Activated T-cell treated with anti-CD3 and anti-CD28 coated beads, Interleukin-2, amount 50 U/mL, for 24 hours (primary cell): ENCODE measurements at regions not wholly inside any gene's neighbourhood (a gene's known extent, or its start where the extent isn't known, plus 50 kb on each side); places are given as distances from the start of the nearest gene placed in this dataset.
"Not testable (repeated sequence)": the region's sequence is repeated elsewhere in the genome, so short reads cannot be mapped to it uniquely, and the experiment has no call there.

Source experiments
- DNase-seq: peaks from one replicate; pipeline ENCODE4 v3.0.0-alpha.2; 2020
- H3K27ac Mint-ChIP-seq: 2 replicates; pipeline ENCODE4 v1.8.0; 2020; ENCODE audit warnings: mild to moderate bottlenecking, mixed read lengths
- H3K27me3 Mint-ChIP-seq: 2 replicates; pipeline ENCODE4 v1.8.0; 2020; ENCODE audit warnings: mixed read lengths
- H3K36me3 Mint-ChIP-seq: 2 replicates; pipeline ENCODE4 v1.8.0; 2020; ENCODE audit warnings: low read depth, mixed read lengths
- H3K4me1 Mint-ChIP-seq: 2 replicates; pipeline ENCODE4 v1.8.0; 2020; ENCODE audit warnings: low read depth, mixed read lengths
- H3K4me3 Mint-ChIP-seq: 2 replicates; pipeline ENCODE4 v1.8.0; 2020; ENCODE audit warnings: mild to moderate bottlenecking, moderate library complexity, mixed read lengths
- H3K9me3 Mint-ChIP-seq: 2 replicates; pipeline ENCODE4 v1.8.0; 2020; ENCODE audit warnings: mixed read lengths

DNA sequence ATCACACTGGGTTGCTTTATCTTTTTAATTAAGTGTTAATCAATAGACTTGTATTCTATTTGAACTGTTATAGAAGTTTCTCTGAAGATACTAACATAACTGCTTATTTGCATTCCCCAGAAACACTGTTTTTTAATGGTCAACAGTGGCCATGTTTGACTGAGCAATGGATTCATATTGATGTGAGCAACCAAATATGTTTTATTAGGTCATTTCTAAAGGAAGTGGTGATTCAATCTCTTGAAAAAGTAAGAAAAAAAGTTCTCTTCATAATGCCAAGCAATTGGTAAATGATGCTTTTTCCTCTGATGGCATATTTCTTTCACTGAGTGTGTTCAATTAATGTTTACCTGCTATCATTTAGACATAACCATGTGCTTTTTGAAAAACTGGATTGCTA is 593.0 kb upstream of the CITED2 start:
- Mint-ChIP-seq H3K36me3 (no peaks in the 10 kb centered on the region), H3K27me3 (no peaks in the 10 kb centered on the region), H3K27ac (no peak overlapping the region), H3K4me1 (no peaks in the 10 kb centered on the region), H3K4me3 (no peak overlapping the region), H3K9me3 (no peaks in the 10 kb centered on the region)
- DNase-seq, result no peak

DNA sequence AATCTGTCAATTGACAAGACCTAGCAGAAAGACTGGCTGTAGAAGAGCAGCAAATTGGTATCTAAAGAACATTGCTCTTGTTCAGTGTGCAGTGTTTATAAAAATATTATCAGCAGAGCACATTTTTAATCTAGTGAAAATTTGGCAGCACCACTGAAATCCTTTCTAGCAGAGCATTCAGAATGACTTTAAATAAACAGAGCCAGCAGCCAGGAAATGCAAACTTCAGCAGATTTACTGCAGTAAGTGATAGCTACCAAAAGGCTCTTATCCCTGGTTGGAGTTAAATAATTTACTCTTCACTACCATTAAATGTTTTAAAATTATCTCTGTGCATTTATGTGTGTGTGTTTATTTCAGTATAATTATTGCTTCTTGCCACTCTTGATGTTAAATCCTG is 590.9 kb upstream of the CITED2 start:
- no peak for DNase-seq
- no peak overlapping the region for H3K4me3 Mint-ChIP-seq
- H3K27me3 Mint-ChIP-seq, result no peaks in the 10 kb centered on the region
- H3K36me3 Mint-ChIP-seq, result no peaks in the 10 kb centered on the region
- no peaks in the 10 kb centered on the region for H3K9me3 Mint-ChIP-seq
- no peak overlapping the region for H3K27ac Mint-ChIP-seq
- no peaks in the 10 kb centered on the region for H3K4me1 Mint-ChIP-seq

DNA sequence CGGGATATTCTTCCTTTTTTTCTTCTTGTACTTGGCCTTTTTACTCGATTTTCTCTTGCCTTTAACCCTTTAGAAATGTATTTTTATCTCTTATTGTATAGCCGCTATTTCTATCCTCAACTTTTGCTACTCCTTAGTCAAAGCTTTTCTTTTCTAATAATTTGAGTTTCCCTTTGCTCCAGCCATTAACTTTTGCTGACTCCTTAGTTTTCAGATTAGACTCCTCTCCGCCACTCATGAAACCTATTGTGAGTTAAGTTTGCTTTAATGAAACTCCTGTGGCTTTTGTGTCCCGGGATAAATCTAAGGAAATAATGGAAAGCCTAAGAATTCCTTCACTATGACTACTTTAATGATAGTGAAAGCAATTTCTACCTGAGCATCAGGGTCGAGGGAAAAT is 590.3 kb upstream of the CITED2 start:
- H3K4me1 Mint-ChIP-seq, result no peaks in the 10 kb centered on the region
- H3K27ac Mint-ChIP-seq, result no peak overlapping the region
- H3K4me3 Mint-ChIP-seq, result no peak overlapping the region
- H3K36me3 Mint-ChIP-seq, result no peaks in the 10 kb centered on the region
- H3K27me3 Mint-ChIP-seq, result no peaks in the 10 kb centered on the region
- H3K9me3 Mint-ChIP-seq, result no peaks in the 10 kb centered on the region
- no peak for DNase-seq

DNA sequence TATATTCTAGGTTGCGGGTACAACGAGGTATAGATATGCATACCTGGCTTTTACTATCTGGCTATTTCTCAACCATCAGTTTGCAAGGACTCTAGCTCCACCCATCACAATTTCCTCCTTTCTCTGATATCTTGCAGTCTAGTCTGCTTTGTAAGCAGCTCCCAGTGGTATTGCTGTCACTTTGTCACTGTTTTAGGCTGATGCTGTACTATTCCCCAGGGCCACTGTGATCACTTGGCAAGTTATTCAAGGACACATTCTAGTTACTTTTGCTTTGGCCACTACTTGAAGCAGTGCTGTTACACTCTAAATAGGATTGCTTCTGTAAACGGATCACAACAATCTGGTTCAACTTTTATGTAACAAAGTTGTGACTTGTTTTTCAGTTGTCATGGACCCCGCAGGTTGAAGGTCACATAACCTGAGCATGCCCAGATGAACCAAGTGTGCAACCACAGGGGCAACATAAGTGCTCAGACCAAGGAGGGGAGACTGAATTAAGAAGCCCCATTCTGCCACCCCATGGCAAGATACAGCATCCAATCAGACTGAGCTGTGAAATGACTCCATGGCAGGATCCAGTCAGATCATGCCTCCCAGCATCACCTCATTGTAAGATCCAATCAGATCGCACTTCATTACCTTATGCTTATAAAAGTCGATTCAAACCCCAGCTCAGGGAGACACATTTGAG is 588.4 kb upstream of the CITED2 start:
- Mint-ChIP-seq H3K27ac (no peak overlapping the region), H3K4me1 (no peaks in the 10 kb centered on the region), H3K4me3 (no peak overlapping the region), H3K27me3 (no peaks in the 10 kb centered on the region), H3K9me3 (no peaks in the 10 kb centered on the region), H3K36me3 (no peaks in the 10 kb centered on the region)
- DNase-seq, result no peak

DNA sequence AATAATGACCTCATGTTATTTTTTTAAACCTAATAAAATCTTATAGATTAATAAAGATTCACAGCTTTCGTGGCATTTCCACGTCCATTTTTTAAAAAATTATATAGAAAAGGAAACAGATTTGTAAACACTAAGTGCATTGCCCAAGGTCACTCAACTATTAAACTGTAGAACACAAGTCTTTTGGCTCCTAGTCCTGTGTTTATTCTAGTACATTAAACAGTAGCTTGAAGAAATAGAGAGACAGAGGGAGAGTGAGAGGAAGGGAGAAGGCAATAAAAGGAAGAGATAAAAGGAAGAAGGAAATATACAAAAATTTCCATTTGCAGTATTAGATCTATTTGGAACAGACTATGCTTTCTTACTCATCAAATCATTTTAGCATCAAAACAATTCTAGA is 586.7 kb upstream of the CITED2 start:
- Mint-ChIP-seq H3K27ac (no peak overlapping the region), H3K9me3 (no peaks in the 10 kb centered on the region), H3K36me3 (no peaks in the 10 kb centered on the region), H3K4me1 (no peaks in the 10 kb centered on the region), H3K27me3 (no peaks in the 10 kb centered on the region), H3K4me3 (no peak overlapping the region)
- no peak for DNase-seq

DNA sequence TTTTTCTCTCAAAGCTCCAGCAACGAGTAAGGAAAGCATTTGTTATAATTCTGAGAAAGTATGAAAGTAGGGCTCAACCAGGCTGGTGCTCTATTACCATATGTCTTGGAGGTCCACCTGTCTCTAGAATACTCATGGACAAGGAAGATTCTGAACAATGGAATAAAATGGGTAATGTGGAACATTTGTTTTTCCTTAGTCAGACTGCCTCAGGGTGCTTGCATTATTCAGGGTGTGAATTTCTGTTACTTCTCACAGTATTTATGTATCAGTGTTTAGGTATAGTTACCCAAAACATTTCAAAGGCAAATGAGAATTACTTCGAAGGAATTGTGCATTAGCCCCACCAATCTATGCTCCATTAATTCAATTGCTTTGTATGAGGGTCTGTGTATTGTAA is 586.2 kb upstream of the CITED2 start:
- no peaks in the 10 kb centered on the region for H3K4me1 Mint-ChIP-seq
- DNase-seq, result no peak
- peaks cover under 1% of the 10 kb centered on the region for H3K9me3 Mint-ChIP-seq
- no peak overlapping the region for H3K4me3 Mint-ChIP-seq
- no peak overlapping the region for H3K27ac Mint-ChIP-seq
- H3K36me3 Mint-ChIP-seq, result no peaks in the 10 kb centered on the region
- no peaks in the 10 kb centered on the region for H3K27me3 Mint-ChIP-seq

DNA sequence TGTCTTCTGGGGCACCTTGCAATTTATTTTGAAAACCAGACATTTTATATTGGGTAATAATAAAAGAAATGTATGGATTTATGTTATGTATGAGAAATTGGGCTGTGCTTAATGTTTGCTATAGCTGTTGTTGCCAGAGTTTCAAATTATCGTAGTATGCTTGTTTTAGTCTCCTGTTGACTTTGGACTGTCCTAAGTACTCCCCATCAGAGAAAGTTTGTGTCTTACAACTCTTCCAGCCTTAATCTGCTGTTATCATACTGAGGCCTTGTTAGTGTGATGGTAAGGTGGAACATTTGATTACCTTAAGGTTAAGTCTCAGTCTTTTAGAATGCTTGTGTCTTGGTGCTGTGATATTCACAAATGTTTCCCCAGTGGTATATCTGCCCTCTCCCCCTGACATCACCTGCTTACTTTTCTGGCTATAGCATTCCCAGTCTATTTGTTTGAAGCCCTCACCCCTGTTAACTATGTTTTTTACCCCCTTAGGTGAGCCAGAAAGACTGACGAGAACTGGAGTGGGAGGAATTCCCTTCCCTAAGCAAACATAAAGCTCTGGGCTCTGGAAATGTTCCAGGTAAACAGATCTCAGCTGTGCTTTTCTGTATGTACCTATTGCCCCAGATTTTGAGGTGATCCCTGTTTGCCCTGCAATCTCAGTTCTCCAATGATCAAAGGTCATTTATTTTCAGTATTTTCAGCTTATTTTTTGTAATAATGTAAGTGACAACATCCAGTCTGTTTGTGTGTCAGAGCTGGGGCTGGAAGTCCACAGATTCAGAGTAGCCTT is 581.1 kb upstream of the CITED2 start:
- Mint-ChIP-seq H3K27me3 (peaks cover 7% of the 10 kb centered on the region), H3K27ac (no peak overlapping the region), H3K4me3 (no peak overlapping the region), H3K36me3 (no peaks in the 10 kb centered on the region), H3K4me1 (no peaks in the 10 kb centered on the region), H3K9me3 (peaks cover 12% of the 10 kb centered on the region)
- no peak for DNase-seq

DNA sequence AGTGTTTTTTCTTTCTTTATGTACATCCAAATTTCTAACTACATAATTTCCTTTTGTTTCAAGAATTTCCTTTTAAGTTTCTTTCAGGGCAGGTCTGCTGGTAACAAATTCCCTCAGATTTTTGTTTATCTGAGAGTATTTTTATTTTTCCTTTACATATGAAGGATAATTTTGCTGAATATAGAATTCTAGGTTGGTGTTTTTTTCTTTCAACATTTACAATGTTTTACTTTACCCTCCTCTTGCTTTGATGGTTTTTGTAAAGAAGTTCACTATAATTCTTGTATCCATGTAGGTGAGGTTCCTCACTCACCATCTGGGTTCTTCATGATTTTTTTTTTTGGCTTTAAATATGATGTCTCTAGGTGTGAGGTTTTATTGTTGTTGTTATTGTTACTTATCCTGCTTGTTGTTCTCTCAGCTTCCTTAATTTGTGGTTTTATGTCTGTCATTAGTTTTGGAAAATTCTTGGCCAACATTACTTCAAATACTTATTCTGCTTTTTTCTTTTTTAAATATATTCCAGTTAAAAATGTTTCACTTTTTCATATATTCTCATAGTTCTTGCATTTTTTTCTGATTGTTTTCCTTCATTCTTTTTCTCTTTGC is 580.1 kb upstream of the CITED2 start:
- no peak for DNase-seq
- no peak overlapping the region for H3K4me3 Mint-ChIP-seq
- no peaks in the 10 kb centered on the region for H3K4me1 Mint-ChIP-seq
- no peak overlapping the region for H3K27ac Mint-ChIP-seq
- H3K9me3 Mint-ChIP-seq, result peaks cover 14% of the 10 kb centered on the region
- peaks cover 7% of the 10 kb centered on the region for H3K27me3 Mint-ChIP-seq
- no peaks in the 10 kb centered on the region for H3K36me3 Mint-ChIP-seq

DNA sequence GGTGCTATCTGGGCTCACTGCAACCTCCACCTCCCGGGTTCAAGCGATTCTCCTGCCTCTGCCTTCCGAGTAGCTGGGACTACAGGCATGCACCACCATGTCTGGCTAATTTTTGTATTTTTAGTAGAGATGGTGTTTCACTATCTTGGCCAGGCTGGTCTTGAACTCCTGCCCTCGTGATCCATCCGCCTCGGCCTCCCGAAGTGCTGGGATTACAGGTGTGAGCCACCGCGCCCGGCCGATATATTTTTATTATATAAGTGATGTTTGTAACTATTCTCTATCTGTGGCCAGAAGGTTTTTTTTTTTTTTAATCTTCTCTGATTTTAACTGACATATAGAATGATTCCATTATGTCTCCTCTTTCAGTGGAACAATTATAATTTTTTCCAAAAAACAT is 579.3 kb upstream of the CITED2 start:
- H3K4me3 Mint-ChIP-seq, DNase-seq, H3K27me3 Mint-ChIP-seq, H3K36me3 Mint-ChIP-seq, H3K27ac Mint-ChIP-seq, H3K4me1 Mint-ChIP-seq: not testable (repeated sequence)
- H3K9me3 Mint-ChIP-seq, result peaks cover 14% of the 10 kb centered on the region

DNA sequence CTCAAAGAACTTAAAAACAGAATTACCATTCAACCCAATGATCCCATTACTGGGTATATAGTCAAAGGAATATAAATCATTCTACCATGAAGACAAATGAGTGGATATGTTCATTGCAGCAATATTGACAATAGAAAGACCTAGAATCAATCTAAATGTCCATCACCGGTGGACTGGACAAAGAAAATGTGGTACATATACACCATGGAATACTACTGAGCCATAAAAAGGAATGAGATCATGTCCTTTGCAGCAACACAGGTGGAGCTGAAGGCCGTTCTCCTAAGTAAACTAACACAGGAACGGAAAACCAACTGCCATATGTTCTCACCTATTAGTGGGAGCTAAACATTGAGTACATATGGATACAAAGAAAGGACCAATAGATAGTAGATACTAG is 576.7 kb upstream of the CITED2 start:
- no peak for DNase-seq
- Mint-ChIP-seq H3K36me3 (no peaks in the 10 kb centered on the region), H3K27ac (no peak overlapping the region), H3K4me1 (no peaks in the 10 kb centered on the region), H3K27me3 (peaks cover 13% of the 10 kb centered on the region), H3K9me3 (peaks cover 14% of the 10 kb centered on the region), H3K4me3 (no peak overlapping the region)

DNA sequence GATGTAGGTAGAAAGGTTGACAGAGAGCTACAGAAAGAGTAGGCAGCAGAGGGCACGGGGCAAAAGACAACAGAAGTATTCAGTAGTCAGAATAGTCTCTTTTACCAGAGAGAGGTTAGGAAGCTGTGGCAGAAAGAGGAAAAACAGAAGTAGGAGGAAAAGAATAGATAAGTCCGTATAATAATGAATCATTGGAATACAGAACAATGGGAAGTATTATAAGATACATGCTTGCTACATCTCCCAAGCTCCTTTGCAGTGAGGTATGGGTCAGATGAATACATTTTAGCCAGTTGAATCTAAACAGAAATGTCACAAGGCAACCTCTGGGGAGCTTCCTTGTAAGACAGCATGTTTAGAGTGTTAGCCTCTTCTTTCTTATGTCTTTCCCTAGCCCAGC is 570.5 kb upstream of the CITED2 start:
- Mint-ChIP-seq H3K4me1 (peaks cover 9% of the 10 kb centered on the region), H3K27me3 (peaks cover 20% of the 10 kb centered on the region), H3K36me3 (no peaks in the 10 kb centered on the region), H3K4me3 (no peak overlapping the region), H3K27ac (no peak overlapping the region), H3K9me3 (peaks cover 2% of the 10 kb centered on the region)
- DNase-seq, result no peak

DNA sequence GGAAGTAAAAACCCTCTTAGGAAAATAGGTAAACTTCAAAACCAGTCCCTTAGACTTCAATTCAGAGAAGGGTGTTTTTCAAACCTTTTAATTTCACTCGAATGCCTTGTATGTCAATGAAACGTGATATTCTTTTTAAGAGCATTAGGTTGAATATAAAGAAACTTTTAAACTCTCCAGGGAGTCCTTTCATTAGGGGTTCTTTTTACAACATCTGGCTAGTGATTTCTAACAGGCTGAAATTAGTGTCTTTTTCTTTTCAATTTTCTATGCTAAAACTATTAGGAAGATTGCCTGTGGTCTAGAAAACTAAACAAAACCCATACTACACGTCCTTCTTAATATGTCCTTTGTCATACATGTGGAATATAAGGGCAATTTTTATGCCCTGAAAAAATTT is 569.7 kb upstream of the CITED2 start:
- Mint-ChIP-seq H3K9me3 (no peaks in the 10 kb centered on the region), H3K36me3 (no peaks in the 10 kb centered on the region), H3K27me3 (peaks cover 20% of the 10 kb centered on the region), H3K4me1 (peaks cover 9% of the 10 kb centered on the region), H3K4me3 (no peak overlapping the region), H3K27ac (no peak overlapping the region)
- DNase-seq, result no peak

DNA sequence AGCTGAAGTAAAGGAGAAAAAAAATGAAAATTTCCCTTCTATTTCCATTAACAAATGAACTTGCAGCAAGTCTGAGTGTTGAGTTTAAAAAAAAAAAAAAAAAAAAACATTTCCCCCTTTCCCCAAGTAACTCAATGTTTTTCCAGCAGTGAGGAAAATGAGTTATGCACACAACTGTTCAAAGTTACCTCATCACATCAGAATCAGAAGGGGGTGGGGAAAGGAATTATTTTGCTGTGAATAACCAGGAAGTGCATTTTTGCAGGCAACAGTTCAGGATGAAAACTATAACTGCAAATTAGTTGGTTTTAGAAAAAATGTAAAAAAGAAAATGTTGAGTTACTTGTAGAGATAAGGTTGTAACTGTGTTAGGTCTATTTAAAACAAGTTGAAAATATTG is 568.9 kb upstream of the CITED2 start:
- H3K36me3 Mint-ChIP-seq, result no peaks in the 10 kb centered on the region
- no peak overlapping the region for H3K4me3 Mint-ChIP-seq
- peaks cover 9% of the 10 kb centered on the region for H3K4me1 Mint-ChIP-seq
- H3K27me3 Mint-ChIP-seq, result peaks cover 20% of the 10 kb centered on the region
- H3K27ac Mint-ChIP-seq, result no peak overlapping the region
- DNase-seq, result no peak
- H3K9me3 Mint-ChIP-seq, result no peaks in the 10 kb centered on the region

DNA sequence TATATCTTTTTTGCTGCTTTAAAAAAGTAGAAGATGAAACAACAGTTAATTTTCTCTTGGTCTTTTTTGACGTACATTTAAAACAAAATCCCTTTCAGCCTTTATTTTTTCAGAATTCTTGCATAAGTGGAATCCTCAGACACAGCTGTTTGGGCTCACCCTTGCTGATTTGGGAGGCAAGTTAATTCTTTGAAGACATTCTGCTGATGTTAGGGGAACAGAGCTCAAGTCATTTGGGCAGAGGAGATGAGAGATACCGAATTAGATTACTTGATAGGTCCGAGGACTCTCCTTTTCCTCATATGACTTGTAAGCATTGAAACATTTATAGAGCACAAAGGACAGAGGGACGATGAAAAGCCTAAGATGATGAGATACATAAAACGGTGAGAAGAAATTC is 567.9 kb upstream of the CITED2 start:
- H3K9me3 Mint-ChIP-seq, result no peaks in the 10 kb centered on the region
- peaks cover 9% of the 10 kb centered on the region for H3K4me1 Mint-ChIP-seq
- H3K4me3 Mint-ChIP-seq, result no peak overlapping the region
- H3K36me3 Mint-ChIP-seq, result no peaks in the 10 kb centered on the region
- no peak for DNase-seq
- H3K27me3 Mint-ChIP-seq, result peaks cover 20% of the 10 kb centered on the region
- H3K27ac Mint-ChIP-seq, result no peak overlapping the region

DNA sequence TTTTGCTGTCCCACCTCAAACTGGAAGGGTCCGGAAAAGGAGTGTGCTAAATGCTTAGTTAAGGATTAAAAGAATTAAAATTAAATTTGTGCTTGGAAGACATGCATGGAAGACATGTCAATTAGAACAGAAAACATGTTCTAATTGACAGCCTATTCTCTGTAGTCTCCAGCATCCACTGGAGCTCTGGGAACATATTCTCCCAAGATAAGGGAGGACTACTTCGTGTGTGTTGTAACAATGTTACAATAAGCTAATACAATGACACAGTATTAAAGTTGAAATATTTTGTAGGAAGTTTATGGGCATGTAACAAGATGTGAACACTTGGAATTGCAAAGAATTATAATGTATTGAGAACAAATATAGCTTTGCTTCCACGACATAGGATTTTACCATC is 567.4 kb upstream of the CITED2 start:
- Mint-ChIP-seq H3K36me3 (no peaks in the 10 kb centered on the region), H3K4me1 (peaks cover 9% of the 10 kb centered on the region), H3K9me3 (no peaks in the 10 kb centered on the region), H3K27ac (no peak overlapping the region), H3K4me3 (no peak overlapping the region), H3K27me3 (peaks cover 18% of the 10 kb centered on the region)
- no peak for DNase-seq
